H9 (cell line): ENCODE measurements at regions not wholly inside any gene's neighbourhood (a gene's known extent, or its start where the extent isn't known, plus 50 kb on each side); places are given as distances from the start of the nearest gene placed in this dataset.

ENCODE experiments used
- DNase-seq: peaks from one replicate; pipeline ENCODE4 v3.0.0-alpha.2; 2017
- H2AFZ ChIP-seq: one replicate; pipeline ENCODE4 v1.6.1; 2013; ENCODE audit warnings: mild to moderate bottlenecking, low read length, control low read depth, moderate library complexity
- H2AK5ac ChIP-seq: 2 replicates; pipeline ENCODE4 v1.6.1; 2013; ENCODE audit warnings: low read length, control low read depth, mixed read lengths; ENCODE audit not compliant: insufficient read length
- H2BK120ac ChIP-seq: one replicate; pipeline ENCODE4 v1.6.1; 2013; ENCODE audit warnings: low read depth, mild to moderate bottlenecking, low read length, control low read depth, inconsistent platforms; ENCODE audit not compliant: poor library complexity, severe bottlenecking
- H2BK12ac ChIP-seq: 2 replicates; pipeline ENCODE4 v1.6.1; 2013; ENCODE audit warnings: low read length, control low read depth, mixed read lengths, low read depth; ENCODE audit not compliant: insufficient read length
- H2BK15ac ChIP-seq: 2 replicates; pipeline ENCODE4 v1.6.1; 2013; ENCODE audit warnings: low read depth, low read length, control low read depth
- H2BK20ac ChIP-seq: one replicate; pipeline ENCODE4 v1.6.1; 2013; ENCODE audit warnings: low read depth, mild to moderate bottlenecking, low read length, control low read depth, inconsistent platforms; ENCODE audit not compliant: poor library complexity, severe bottlenecking
- H2BK5ac ChIP-seq: 2 replicates; pipeline ENCODE4 v1.6.1; 2013; ENCODE audit warnings: low read length, control low read depth, mixed read lengths; ENCODE audit not compliant: insufficient read length
- H3K14ac ChIP-seq: 2 replicates; pipeline ENCODE4 v1.6.1; 2013; ENCODE audit warnings: low read length, control low read depth; ENCODE audit not compliant: insufficient read depth
- H3K18ac ChIP-seq: 2 replicates; pipeline ENCODE4 v1.6.1; 2013; ENCODE audit warnings: low read depth, mild to moderate bottlenecking, mixed read lengths, low read length, control low read depth; ENCODE audit not compliant: insufficient read length
- H3K23ac ChIP-seq: 2 replicates; pipeline ENCODE4 v1.6.1; 2013; ENCODE audit warnings: low read length, control low read depth, mixed read lengths, low read depth; ENCODE audit not compliant: insufficient read length
- H3K23me2 ChIP-seq: 2 replicates; pipeline ENCODE4 v1.6.1; 2013; ENCODE audit warnings: low read depth, mild to moderate bottlenecking, mixed read lengths, low read length, control low read depth; ENCODE audit not compliant: insufficient read length, poor library complexity, severe bottlenecking
- H3K27ac ChIP-seq: 2 replicates; pipeline ENCODE4 v1.5.1; 2013; ENCODE audit warnings: low read length, control low read depth, mixed read lengths, low read depth; ENCODE audit not compliant: insufficient read length
- H3K27me3 ChIP-seq: 2 replicates; pipeline ENCODE4 v1.6.1; 2013; ENCODE audit warnings: low read length, control low read depth, inconsistent platforms; ENCODE audit not compliant: insufficient read depth
- H3K4ac ChIP-seq: 2 replicates; pipeline ENCODE4 v1.6.1; 2013; ENCODE audit warnings: low read depth, mild to moderate bottlenecking, control low read depth, inconsistent platforms, low read length, moderate library complexity
- H3K4me1 ChIP-seq: 2 replicates; pipeline ENCODE4 v1.6.1; 2013; ENCODE audit warnings: low read length, control low read depth, inconsistent platforms; ENCODE audit not compliant: insufficient read depth
- H3K4me2 ChIP-seq: 2 replicates; pipeline ENCODE4 v1.6.1; 2013; ENCODE audit warnings: low read length, control low read depth, mixed read lengths; ENCODE audit not compliant: insufficient read length, insufficient read depth
- H3K56ac ChIP-seq: 2 replicates; pipeline ENCODE4 v1.6.1; 2013; ENCODE audit warnings: low read depth, mild to moderate bottlenecking, mixed read lengths, low read length, control low read depth; ENCODE audit not compliant: insufficient read length
- H3K79me1 ChIP-seq: 2 replicates; pipeline ENCODE4 v1.6.1; 2013; ENCODE audit warnings: low read depth, mild to moderate bottlenecking, moderate library complexity, low read length, control low read depth, inconsistent platforms; ENCODE audit not compliant: insufficient read depth, poor library complexity, severe bottlenecking
- H3K79me2 ChIP-seq: 2 replicates; pipeline ENCODE4 v1.6.1; 2013; ENCODE audit warnings: low read length, control low read depth, inconsistent platforms; ENCODE audit not compliant: insufficient read depth
- H3K9ac ChIP-seq: 2 replicates; pipeline ENCODE4 v1.6.1; 2013; ENCODE audit warnings: low read length, control low read depth, mixed read lengths; ENCODE audit not compliant: insufficient read length; ENCODE audit errors: extremely low read depth
- H3K9me3 ChIP-seq: one replicate; pipeline ENCODE4 v1.6.1; 2013; ENCODE audit warnings: low read depth, low read length, inconsistent platforms; ENCODE audit not compliant: control insufficient read depth
- H3T11ph ChIP-seq: one replicate; pipeline ENCODE4 v1.6.1; 2013; ENCODE audit warnings: mild to moderate bottlenecking, low read length, control low read depth, inconsistent platforms
- H4K20me1 ChIP-seq: one replicate; pipeline ENCODE4 v1.6.1; 2013; ENCODE audit not compliant: control insufficient read depth, insufficient read length, insufficient read depth
- H4K5ac ChIP-seq: 2 replicates; pipeline ENCODE4 v1.6.1; 2013; ENCODE audit warnings: low read depth, mild to moderate bottlenecking, mixed read lengths, low read length, control low read depth; ENCODE audit not compliant: insufficient read length
- H4K8ac ChIP-seq: replicated peaks from 2 replicates; pipeline ENCODE4 v1.6.1; 2013; ENCODE audit warnings: low read length, control low read depth, mixed read lengths, low read depth; ENCODE audit not compliant: insufficient read length
- H4K91ac ChIP-seq: 2 replicates; pipeline ENCODE4 v1.6.1; 2013; ENCODE audit warnings: low read depth, mild to moderate bottlenecking, moderate library complexity, mixed read lengths, low read length, control low read depth; ENCODE audit not compliant: insufficient read length
- H3K27ac Mint-ChIP-seq, 3 experiments: 2 replicates in 2 of 3; 3 replicates in 1 of 3; pipeline ENCODE4 v1.8.0; 2020 to 2021; ENCODE audit warnings: mixed read lengths in 3 of 3, mild to moderate bottlenecking in 1 of 3, moderate library complexity in 1 of 3
- H3K27me3 Mint-ChIP-seq: 2 replicates; pipeline ENCODE4 v1.8.0; 2021; ENCODE audit warnings: low read depth, mild to moderate bottlenecking, moderate library complexity, mixed read lengths
- H3K36me3 Mint-ChIP-seq, 3 experiments: 2 replicates in 2 of 3; 3 replicates in 1 of 3; pipeline ENCODE4 v1.8.0; 2020 to 2021; ENCODE audit warnings: low read depth in 3 of 3, mixed read lengths in 3 of 3; ENCODE audit not compliant: insufficient read depth in 1 of 3
- H3K4me1 Mint-ChIP-seq, 2 experiments: 2 replicates each; pipeline ENCODE4 v1.8.0; 2020; ENCODE audit warnings: mixed read lengths in 2 of 2
- H3K4me3 Mint-ChIP-seq, 2 experiments: 2 replicates in 1 of 2; 3 replicates in 1 of 2; pipeline ENCODE4 v1.8.0; 2020 to 2021; ENCODE audit warnings: mild to moderate bottlenecking in 2 of 2, mixed read lengths in 2 of 2, moderate library complexity in 1 of 2
- H3K9me3 Mint-ChIP-seq, 2 experiments: 2 replicates in 1 of 2; 3 replicates in 1 of 2; pipeline ENCODE4 v1.8.0; 2020; ENCODE audit warnings: mild to moderate bottlenecking in 2 of 2, mixed read lengths in 2 of 2, moderate library complexity in 1 of 2
- WGBS: extraction: QIAGEN DNeasy Blood & Tissue Kit; methylation state at CpG from one replicate; pipeline ENCODE4 v1.1.7; 2013; ENCODE audit warnings: missing lambda C conversion rate, low lambda C conversion rate, mixed read lengths; ENCODE audit not compliant: insufficient read length; ENCODE audit errors: extremely low coverage; 5-methylcytosine and 5-hydroxymethylcytosine counted together
- TF ChIP-seq, protein P1 (sequence below): fragments of 200-600 bp; sonication (generic); conservative IDR thresholded peaks from 3 replicates; pipeline ENCODE4 v1.8.0; 2021; ENCODE audit warnings: antibody characterized with exemption, mild to moderate bottlenecking

DNA sequence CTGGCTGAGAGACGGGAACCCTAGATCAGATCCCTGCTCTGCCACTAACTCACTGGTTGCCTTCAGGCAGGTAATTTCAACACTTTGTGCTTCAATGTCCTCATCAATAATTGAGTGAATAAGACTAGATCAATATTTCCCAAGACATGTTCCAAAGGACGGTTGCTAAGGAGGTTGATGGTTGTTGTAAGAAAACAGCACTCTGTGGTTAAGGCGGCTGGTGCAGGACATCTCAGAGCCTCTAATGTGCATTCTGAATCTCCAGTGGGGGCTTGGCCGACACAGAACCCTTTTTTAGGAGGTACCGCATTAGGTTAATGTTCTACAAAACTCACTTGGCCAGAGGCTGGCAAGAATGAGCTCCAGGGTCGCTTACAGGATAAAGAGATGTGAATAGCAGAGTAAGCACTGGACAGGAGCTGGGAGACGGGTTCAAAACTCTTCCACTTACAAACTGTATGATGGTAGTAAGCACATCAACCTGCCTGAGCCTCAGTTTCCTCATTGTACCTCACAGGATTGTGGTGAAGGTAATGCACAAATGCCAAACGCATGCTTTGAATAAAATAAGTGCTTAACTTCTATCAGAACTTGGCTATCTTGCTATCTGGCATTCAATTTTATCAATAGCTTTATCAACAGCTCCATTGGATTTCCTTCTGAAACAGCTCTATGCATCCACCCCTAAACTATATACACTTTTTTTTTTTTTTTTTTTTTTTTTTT, 136.9 kb upstream of the PARP11 start:
- Histone ChIP-seq H3K79me2 (no peaks in the 10 kb centered on the region), H3K4me1 (no peaks in the 10 kb centered on the region; the same call in 1 of the 2 replicates), H4K8ac (no peak overlapping the region), H2BK12ac (no peak overlapping the region), H3K18ac (no peak overlapping the region), H2BK20ac (no peak overlapping the region), H3K27me3 (no peaks in the 10 kb centered on the region), H2BK120ac (no peak overlapping the region), H2BK15ac (no peak overlapping the region), H3K9me3 (no peaks in the 10 kb centered on the region), H3T11ph (no peak overlapping the region), H4K20me1 (no peaks in the 10 kb centered on the region), H2BK5ac (no peak overlapping the region), H3K14ac (no peak overlapping the region), H3K4me2 (no peak overlapping the region), H3K56ac (no peak overlapping the region), H2AK5ac (no peak overlapping the region), H3K23ac (no peak overlapping the region), H2AFZ (no peak overlapping the region), H3K4ac (no peak overlapping the region), H4K91ac (no peak overlapping the region), H4K5ac (no peak overlapping the region), H3K27ac (no peak overlapping the region), H3K23me2 (peaks cover 2% of the 10 kb centered on the region), H3K79me1 (no peaks in the 10 kb centered on the region), H3K9ac (no peak overlapping the region)
- no peak for DNase-seq
- Mint-ChIP-seq H3K27ac (no peak overlapping the region), H3K4me3 (no peak overlapping the region), H3K9me3 (peaks cover 0 to 4% of the 10 kb centered on the region in 2 experiments; a peak in 1 of 5 replicates), H3K4me1 (peaks cover 0 to 17% of the 10 kb centered on the region in 2 experiments; a peak in 2 of 4 replicates), H3K36me3 (no peaks in the 10 kb centered on the region; a peak in 1 of 7 replicates), H3K27me3 (peaks cover 7% of the 10 kb centered on the region)
- TF ChIP-seq, protein P1, sequence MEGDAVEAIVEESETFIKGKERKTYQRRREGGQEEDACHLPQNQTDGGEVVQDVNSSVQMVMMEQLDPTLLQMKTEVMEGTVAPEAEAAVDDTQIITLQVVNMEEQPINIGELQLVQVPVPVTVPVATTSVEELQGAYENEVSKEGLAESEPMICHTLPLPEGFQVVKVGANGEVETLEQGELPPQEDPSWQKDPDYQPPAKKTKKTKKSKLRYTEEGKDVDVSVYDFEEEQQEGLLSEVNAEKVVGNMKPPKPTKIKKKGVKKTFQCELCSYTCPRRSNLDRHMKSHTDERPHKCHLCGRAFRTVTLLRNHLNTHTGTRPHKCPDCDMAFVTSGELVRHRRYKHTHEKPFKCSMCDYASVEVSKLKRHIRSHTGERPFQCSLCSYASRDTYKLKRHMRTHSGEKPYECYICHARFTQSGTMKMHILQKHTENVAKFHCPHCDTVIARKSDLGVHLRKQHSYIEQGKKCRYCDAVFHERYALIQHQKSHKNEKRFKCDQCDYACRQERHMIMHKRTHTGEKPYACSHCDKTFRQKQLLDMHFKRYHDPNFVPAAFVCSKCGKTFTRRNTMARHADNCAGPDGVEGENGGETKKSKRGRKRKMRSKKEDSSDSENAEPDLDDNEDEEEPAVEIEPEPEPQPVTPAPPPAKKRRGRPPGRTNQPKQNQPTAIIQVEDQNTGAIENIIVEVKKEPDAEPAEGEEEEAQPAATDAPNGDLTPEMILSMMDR = no peak
- WGBS = no CpG with 5 or more reads among the region's 8 CpGs
